ENCODE measurements at regions not wholly inside any gene's neighbourhood (a gene's known extent, or its start where the extent isn't known, plus 50 kb on each side); places are given as distances from the start of the nearest gene placed in this dataset.

DNA sequence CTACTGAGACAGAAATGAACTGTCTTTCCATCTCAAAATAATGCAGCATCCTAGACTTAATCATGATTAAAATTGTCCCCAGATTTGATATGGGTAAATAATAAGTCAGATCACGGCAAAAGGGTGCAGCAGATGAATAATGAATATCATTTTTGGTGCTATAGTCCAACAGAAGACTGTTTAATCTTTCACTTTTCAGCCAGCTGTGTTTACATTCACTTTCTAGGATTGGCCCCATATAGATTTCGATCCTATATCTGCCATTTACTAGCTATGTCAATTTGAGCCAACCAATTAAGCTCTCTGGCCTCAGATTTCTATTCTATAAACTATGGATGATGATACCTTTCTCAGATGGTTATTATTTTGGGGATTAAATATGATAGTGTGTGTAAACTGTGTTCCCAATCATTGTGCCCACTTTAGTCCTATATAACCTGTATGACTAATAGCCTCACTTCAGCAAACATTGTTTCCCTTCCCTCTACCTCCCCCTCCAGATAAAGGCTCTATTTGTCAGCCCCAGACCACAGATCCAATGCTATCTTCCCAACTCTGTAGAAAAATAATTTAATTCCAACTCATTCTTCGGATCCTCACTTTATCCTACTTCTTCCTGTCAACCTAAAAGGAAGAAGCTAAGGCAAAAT lies 53.6 kb upstream of the NT5E start:
- Histone ChIP-seq H3K27ac (ENCODE audit: low read depth in 1 of 2, low read length in 2 of 2) (no peak overlapping the region), H3K36me3 (ENCODE audit: insufficient read depth, low read length) (no peaks in the 10 kb centered on the region), H3K27me3 (ENCODE audit: control insufficient read depth in 1 of 2, insufficient read depth in 2 of 2, low read length in 2 of 2) (no peaks in the 10 kb centered on the region), H3K4me3 (ENCODE audit: low read length) (no peak overlapping the region), H3K4me1 (ENCODE audit: insufficient read depth, low read length) (no peaks in the 10 kb centered on the region), H3K9me3 (ENCODE audit: control insufficient read depth in 1 of 2, insufficient read depth in 1 of 2, low read length in 2 of 2) (no peaks in the 10 kb centered on the region)
- ATAC-seq (ENCODE audit: poor library complexity) (no peak), DNase-seq (no peak)
- TF ChIP-seq, protein P1, sequence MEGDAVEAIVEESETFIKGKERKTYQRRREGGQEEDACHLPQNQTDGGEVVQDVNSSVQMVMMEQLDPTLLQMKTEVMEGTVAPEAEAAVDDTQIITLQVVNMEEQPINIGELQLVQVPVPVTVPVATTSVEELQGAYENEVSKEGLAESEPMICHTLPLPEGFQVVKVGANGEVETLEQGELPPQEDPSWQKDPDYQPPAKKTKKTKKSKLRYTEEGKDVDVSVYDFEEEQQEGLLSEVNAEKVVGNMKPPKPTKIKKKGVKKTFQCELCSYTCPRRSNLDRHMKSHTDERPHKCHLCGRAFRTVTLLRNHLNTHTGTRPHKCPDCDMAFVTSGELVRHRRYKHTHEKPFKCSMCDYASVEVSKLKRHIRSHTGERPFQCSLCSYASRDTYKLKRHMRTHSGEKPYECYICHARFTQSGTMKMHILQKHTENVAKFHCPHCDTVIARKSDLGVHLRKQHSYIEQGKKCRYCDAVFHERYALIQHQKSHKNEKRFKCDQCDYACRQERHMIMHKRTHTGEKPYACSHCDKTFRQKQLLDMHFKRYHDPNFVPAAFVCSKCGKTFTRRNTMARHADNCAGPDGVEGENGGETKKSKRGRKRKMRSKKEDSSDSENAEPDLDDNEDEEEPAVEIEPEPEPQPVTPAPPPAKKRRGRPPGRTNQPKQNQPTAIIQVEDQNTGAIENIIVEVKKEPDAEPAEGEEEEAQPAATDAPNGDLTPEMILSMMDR (IDR thresholded peaks at IDR 0.05) = no peak
- no peak overlapping the region for H3K4me3 Mint-ChIP-seq
- H3K4me1 Mint-ChIP-seq (ENCODE audit: low read depth) = peaks cover 3% of the 10 kb centered on the region
- ChIA-PET POLR2A (no interaction called here), CTCF (no interaction called here)
- H3K9me3 Mint-ChIP-seq = peaks cover 5% of the 10 kb centered on the region
- H3K27ac Mint-ChIP-seq = no peak overlapping the region
- intact Hi-C loops (cut with DNase I, micrococcal nuclease) = no loop called here
- H3K27me3 Mint-ChIP-seq = no peaks in the 10 kb centered on the region
- H3K36me3 Mint-ChIP-seq (ENCODE audit: low read depth) = no peaks in the 10 kb centered on the region

DNA sequence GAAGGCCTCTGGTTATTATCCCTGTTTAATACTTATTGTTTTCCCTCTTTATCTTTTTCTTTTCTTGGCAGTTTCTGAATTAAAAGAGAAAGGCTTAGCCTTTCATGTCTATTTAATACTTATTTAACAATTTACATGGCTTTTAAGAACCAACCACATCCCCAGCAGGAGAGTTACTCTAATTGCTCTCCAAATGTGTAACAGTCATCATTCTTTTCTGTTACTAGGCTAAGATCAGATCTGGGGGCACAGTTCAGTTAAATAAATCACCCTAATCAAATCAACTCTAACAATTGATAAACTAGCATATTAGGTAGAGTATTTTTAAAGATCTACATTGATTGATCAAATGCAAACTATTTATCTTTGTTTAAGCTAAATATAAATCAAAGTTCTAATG lies 54.1 kb upstream of the NT5E start:
- DNase-seq = no peak
- no peak overlapping the region for H3K27ac ChIP-seq (ENCODE audit: low read depth in 1 of 2, low read length in 2 of 2)
- H3K4me3 ChIP-seq (ENCODE audit: low read length) = no peak overlapping the region
- no peak overlapping the region for H3K4me3 Mint-ChIP-seq
- H3K4me1 Mint-ChIP-seq (ENCODE audit: low read depth) = no peaks in the 10 kb centered on the region
- no peaks in the 10 kb centered on the region for H3K36me3 ChIP-seq (ENCODE audit: insufficient read depth, low read length)
- ChIA-PET CTCF (no interaction called here), POLR2A (no interaction called here)
- H3K4me1 ChIP-seq (ENCODE audit: insufficient read depth, low read length) = no peaks in the 10 kb centered on the region
- ATAC-seq (ENCODE audit: poor library complexity) = no peak
- intact Hi-C loops (cut with DNase I, micrococcal nuclease) = no loop called here
- H3K27ac Mint-ChIP-seq = no peak overlapping the region
- no peaks in the 10 kb centered on the region for H3K27me3 ChIP-seq (ENCODE audit: control insufficient read depth in 1 of 2, insufficient read depth in 2 of 2, low read length in 2 of 2)
- peaks cover 5% of the 10 kb centered on the region for H3K9me3 Mint-ChIP-seq
- H3K9me3 ChIP-seq (ENCODE audit: control insufficient read depth in 1 of 2, insufficient read depth in 1 of 2, low read length in 2 of 2) = no peaks in the 10 kb centered on the region
- no peaks in the 10 kb centered on the region for H3K27me3 Mint-ChIP-seq
- H3K36me3 Mint-ChIP-seq (ENCODE audit: low read depth) = no peaks in the 10 kb centered on the region
- TF ChIP-seq, protein P1 (IDR thresholded peaks at IDR 0.05) = no peak

DNA sequence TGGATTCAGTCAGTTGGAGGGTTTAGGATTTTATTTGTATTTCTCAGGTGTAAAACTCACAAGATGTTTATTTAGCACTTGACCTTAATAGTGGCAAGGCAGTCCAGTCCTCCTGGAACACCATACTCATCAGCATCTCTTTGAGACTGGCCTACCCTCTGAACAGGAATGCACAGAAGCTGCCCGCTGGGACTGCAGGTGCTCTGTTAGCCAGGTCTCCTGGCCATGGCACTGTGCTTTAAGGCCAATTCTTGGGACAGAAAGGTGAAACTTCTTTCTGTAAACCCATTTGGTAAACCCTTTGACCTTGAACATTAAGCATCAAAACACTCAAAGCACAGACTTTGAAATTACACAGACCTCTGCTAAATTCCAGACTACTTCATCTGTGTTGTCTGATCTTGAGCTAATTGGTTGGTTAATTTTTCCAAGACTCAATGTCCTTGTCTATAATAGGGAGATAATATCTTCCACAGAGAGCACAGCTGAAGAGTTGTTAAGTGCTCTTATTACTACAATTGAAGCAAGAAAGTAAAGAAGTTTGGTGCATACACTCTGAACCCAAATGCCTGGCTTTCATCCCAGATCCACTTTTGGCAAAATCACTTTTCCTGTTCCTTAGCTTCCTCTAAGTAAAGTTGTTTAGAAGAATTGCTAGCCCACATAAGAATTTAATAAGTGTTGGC lies 54.9 kb upstream of the NT5E start:
- TF ChIP-seq, protein P1 (IDR thresholded peaks at IDR 0.05) = no peak
- CTCF ChIA-PET = no interaction called here
- no peak overlapping the region for H3K4me3 Mint-ChIP-seq
- Histone ChIP-seq H3K27me3 (ENCODE audit: control insufficient read depth in 1 of 2, insufficient read depth in 2 of 2, low read length in 2 of 2) (no peaks in the 10 kb centered on the region), H3K9me3 (ENCODE audit: control insufficient read depth in 1 of 2, insufficient read depth in 1 of 2, low read length in 2 of 2) (no peaks in the 10 kb centered on the region), H3K27ac (ENCODE audit: low read depth in 1 of 2, low read length in 2 of 2) (no peak overlapping the region), H3K4me3 (ENCODE audit: low read length) (no peak overlapping the region), H3K36me3 (ENCODE audit: insufficient read depth, low read length) (no peaks in the 10 kb centered on the region), H3K4me1 (ENCODE audit: insufficient read depth, low read length) (no peaks in the 10 kb centered on the region)
- POLR2A ChIA-PET = no interaction called here
- no peak overlapping the region for H3K27ac Mint-ChIP-seq
- H3K27me3 Mint-ChIP-seq = peaks cover 3% of the 10 kb centered on the region
- intact Hi-C loops (cut with DNase I, micrococcal nuclease) = no loop called here
- H3K9me3 Mint-ChIP-seq = peaks cover 5% of the 10 kb centered on the region
- ATAC-seq (ENCODE audit: poor library complexity) (no peak), DNase-seq (no peak)
- H3K36me3 Mint-ChIP-seq (ENCODE audit: low read depth) = no peaks in the 10 kb centered on the region
- H3K4me1 Mint-ChIP-seq (ENCODE audit: low read depth) = no peaks in the 10 kb centered on the region

Data from CD4-positive, alpha-beta T cell (primary cell).